ENCODE measurements at regions not wholly inside any gene's neighbourhood (a gene's known extent, or its start where the extent isn't known, plus 50 kb on each side); places are given as distances from the start of the nearest gene placed in this dataset.

DNA sequence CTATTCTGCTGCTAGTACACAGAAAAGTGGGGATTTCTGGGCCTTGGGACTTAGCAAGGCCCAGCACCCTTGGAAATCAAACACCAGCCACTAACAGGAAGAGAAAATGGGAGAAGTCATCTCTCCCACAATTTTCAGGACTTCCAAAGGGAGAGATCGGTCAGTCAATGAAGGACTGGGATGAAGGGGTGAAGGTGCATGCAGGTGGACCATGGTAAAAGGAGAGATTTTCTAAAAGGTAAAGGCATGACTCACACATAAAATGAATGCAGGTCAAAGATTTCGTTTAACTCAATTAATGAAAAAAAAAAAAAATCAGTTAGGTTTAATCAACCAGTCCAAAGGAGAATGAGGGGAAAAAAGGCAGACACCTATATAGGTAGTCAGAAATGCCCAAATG lies 176.4 kb upstream of the PROK2 start (continued):
- TF ChIP-seq, protein P1, sequence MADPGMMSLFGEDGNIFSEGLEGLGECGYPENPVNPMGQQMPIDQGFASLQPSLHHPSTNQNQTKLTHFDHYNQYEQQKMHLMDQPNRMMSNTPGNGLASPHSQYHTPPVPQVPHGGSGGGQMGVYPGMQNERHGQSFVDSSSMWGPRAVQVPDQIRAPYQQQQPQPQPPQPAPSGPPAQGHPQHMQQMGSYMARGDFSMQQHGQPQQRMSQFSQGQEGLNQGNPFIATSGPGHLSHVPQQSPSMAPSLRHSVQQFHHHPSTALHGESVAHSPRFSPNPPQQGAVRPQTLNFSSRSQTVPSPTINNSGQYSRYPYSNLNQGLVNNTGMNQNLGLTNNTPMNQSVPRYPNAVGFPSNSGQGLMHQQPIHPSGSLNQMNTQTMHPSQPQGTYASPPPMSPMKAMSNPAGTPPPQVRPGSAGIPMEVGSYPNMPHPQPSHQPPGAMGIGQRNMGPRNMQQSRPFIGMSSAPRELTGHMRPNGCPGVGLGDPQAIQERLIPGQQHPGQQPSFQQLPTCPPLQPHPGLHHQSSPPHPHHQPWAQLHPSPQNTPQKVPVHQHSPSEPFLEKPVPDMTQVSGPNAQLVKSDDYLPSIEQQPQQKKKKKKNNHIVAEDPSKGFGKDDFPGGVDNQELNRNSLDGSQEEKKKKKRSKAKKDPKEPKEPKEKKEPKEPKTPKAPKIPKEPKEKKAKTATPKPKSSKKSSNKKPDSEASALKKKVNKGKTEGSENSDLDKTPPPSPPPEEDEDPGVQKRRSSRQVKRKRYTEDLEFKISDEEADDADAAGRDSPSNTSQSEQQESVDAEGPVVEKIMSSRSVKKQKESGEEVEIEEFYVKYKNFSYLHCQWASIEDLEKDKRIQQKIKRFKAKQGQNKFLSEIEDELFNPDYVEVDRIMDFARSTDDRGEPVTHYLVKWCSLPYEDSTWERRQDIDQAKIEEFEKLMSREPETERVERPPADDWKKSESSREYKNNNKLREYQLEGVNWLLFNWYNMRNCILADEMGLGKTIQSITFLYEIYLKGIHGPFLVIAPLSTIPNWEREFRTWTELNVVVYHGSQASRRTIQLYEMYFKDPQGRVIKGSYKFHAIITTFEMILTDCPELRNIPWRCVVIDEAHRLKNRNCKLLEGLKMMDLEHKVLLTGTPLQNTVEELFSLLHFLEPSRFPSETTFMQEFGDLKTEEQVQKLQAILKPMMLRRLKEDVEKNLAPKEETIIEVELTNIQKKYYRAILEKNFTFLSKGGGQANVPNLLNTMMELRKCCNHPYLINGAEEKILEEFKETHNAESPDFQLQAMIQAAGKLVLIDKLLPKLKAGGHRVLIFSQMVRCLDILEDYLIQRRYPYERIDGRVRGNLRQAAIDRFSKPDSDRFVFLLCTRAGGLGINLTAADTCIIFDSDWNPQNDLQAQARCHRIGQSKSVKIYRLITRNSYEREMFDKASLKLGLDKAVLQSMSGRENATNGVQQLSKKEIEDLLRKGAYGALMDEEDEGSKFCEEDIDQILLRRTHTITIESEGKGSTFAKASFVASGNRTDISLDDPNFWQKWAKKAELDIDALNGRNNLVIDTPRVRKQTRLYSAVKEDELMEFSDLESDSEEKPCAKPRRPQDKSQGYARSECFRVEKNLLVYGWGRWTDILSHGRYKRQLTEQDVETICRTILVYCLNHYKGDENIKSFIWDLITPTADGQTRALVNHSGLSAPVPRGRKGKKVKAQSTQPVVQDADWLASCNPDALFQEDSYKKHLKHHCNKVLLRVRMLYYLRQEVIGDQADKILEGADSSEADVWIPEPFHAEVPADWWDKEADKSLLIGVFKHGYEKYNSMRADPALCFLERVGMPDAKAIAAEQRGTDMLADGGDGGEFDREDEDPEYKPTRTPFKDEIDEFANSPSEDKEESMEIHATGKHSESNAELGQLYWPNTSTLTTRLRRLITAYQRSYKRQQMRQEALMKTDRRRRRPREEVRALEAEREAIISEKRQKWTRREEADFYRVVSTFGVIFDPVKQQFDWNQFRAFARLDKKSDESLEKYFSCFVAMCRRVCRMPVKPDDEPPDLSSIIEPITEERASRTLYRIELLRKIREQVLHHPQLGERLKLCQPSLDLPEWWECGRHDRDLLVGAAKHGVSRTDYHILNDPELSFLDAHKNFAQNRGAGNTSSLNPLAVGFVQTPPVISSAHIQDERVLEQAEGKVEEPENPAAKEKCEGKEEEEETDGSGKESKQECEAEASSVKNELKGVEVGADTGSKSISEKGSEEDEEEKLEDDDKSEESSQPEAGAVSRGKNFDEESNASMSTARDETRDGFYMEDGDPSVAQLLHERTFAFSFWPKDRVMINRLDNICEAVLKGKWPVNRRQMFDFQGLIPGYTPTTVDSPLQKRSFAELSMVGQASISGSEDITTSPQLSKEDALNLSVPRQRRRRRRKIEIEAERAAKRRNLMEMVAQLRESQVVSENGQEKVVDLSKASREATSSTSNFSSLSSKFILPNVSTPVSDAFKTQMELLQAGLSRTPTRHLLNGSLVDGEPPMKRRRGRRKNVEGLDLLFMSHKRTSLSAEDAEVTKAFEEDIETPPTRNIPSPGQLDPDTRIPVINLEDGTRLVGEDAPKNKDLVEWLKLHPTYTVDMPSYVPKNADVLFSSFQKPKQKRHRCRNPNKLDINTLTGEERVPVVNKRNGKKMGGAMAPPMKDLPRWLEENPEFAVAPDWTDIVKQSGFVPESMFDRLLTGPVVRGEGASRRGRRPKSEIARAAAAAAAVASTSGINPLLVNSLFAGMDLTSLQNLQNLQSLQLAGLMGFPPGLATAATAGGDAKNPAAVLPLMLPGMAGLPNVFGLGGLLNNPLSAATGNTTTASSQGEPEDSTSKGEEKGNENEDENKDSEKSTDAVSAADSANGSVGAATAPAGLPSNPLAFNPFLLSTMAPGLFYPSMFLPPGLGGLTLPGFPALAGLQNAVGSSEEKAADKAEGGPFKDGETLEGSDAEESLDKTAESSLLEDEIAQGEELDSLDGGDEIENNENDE (IDR thresholded peaks at IDR 0.05; ENCODE audit: insufficient replicate concordance, low read length) = no peak
- TF ChIP-seq, protein P2, sequence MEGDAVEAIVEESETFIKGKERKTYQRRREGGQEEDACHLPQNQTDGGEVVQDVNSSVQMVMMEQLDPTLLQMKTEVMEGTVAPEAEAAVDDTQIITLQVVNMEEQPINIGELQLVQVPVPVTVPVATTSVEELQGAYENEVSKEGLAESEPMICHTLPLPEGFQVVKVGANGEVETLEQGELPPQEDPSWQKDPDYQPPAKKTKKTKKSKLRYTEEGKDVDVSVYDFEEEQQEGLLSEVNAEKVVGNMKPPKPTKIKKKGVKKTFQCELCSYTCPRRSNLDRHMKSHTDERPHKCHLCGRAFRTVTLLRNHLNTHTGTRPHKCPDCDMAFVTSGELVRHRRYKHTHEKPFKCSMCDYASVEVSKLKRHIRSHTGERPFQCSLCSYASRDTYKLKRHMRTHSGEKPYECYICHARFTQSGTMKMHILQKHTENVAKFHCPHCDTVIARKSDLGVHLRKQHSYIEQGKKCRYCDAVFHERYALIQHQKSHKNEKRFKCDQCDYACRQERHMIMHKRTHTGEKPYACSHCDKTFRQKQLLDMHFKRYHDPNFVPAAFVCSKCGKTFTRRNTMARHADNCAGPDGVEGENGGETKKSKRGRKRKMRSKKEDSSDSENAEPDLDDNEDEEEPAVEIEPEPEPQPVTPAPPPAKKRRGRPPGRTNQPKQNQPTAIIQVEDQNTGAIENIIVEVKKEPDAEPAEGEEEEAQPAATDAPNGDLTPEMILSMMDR (IDR thresholded peaks at IDR 0.05; ENCODE audit: control extremely low read depth in 1 of 3, insufficient read depth in 1 of 3, low read depth in 1 of 3, low read length in 3 of 3) = no peak
- no peak for TF ChIP-seq EP300 (IDR thresholded peaks at IDR 0.05; ENCODE audit: borderline replicate concordance in 1 of 2, low read depth in 2 of 2, low read length in 2 of 2)
- TF ChIP-seq, protein P3, sequence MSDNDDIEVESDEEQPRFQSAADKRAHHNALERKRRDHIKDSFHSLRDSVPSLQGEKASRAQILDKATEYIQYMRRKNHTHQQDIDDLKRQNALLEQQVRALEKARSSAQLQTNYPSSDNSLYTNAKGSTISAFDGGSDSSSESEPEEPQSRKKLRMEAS (IDR thresholded peaks at IDR 0.05) = no peak
- no peak for TF ChIP-seq YY1 (IDR thresholded peaks at IDR 0.05; ENCODE audit: low read depth, low read length)
- TF ChIP-seq CHD1 (IDR thresholded peaks at IDR 0.05; ENCODE audit: low read depth, low read length) = no peak

Measured in H1 (cell line).